ENCODE measurements at regions not wholly inside any gene's neighbourhood (a gene's known extent, or its start where the extent isn't known, plus 50 kb on each side); places are given as distances from the start of the nearest gene placed in this dataset.

DNA sequence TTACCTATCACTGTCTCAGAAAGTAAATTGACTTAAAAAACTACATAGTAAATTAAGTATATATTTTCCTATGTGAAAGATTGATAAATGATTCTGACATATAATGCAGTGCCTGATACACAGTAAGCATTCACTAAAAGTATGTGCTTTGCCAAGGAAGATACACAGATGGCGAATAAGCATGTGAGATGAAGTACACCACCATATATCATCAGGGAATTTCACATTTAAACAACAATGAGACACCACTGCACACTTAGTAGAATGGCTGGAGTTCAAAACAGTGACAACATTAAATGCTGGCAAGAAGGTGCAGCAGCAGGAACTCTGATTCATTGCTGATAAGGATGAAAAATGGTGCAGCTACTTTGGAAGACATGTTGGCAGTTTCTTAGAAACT lies 1118.8 kb downstream of the DTWD2 start (continued):
- TF ChIP-seq POLR2AphosphoS2 (IDR thresholded peaks at IDR 0.05; ENCODE audit: low read depth, low read length) (no peak), TARDBP (IDR thresholded peaks at IDR 0.05; ENCODE audit: borderline replicate concordance) (no peak), TCF3 (IDR thresholded peaks at IDR 0.05; ENCODE audit: borderline replicate concordance, insufficient read depth, low read depth, low read length) (no peak)

DNA sequence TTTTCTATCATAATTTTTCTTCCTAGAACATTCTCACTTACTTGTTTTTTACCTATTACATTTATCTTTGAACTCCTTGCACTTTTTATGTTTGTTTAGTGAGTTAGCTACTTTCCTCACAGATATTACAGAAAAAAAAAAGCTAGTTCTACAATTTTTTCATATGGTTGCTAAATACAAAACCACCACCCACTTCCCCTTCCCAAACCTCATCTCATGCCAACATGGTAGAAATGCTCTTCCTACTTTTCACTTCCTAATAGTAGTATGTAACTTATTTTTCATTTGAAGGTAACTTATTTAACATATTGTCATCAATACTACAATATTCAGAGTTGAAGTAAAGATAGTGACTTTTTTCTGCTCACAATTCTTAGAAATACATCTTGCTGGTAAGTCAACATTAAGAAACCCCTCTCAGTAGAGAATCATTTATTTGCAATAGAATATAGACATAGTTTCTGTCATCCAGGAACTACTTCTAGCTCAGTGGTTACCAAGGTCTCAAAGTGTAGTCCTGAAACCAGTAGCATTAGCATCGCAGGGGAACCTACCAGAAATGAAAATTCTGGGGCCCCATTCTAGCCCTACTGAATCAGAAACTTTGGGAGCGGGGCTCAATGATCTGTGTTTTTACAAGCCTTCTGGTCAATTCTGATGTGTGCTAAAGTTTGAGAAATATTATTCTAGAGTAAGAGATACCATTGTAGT lies 1124.6 kb downstream of the DTWD2 start:
- no peaks in the 10 kb centered on the region for H3K4me1 ChIP-seq (ENCODE audit: control insufficient read depth, insufficient read depth, low read length)
- no peak overlapping the region for H3K4me2 ChIP-seq (ENCODE audit: control insufficient read depth, insufficient read depth)
- intact Hi-C loops (cut with micrococcal nuclease; ENCODE audit: unreplicated experiment), result no loop called here
- FAIRE-seq (no peak), DNase-seq (ENCODE audit: low read depth, low spot score) (no peak), ATAC-seq (no peak)
- ChIA-PET SMC1A (ENCODE audit: uncharacterized antibody, unreplicated experiment) (no interaction called here), CTCF (no interaction called here), RAD21 (ENCODE audit: unreplicated experiment) (no interaction called here), POLR2A (no interaction called here)
- 32% methylated on average over 2 of the region's 2 CpGs for WGBS (ENCODE audit: insufficient coverage, insufficient replicate concordance, low lambda C conversion rate, missing lambda C conversion rate)
- H4K20me1 ChIP-seq (ENCODE audit: control insufficient read depth, insufficient read depth), result no peaks in the 10 kb centered on the region
- in situ Hi-C loops (cut with MboI), result no loop called here
- TF ChIP-seq POU2F2 (IDR thresholded peaks at IDR 0.05; ENCODE audit: borderline replicate concordance, low read depth, low read length) (no peak), KAT2A (conservative IDR thresholded peaks at IDR 0.05; ENCODE audit: control insufficient read depth, low read depth, low read length) (no peak), BHLHE40 (IDR thresholded peaks at IDR 0.05; ENCODE audit: borderline replicate concordance in 1 of 2, low read depth in 2 of 2, low read length in 1 of 2) (no peak), MYB (IDR thresholded peaks at IDR 0.05; ENCODE audit: borderline replicate concordance, low read depth, low read length) (no peak), NFYA (IDR thresholded peaks at IDR 0.05; ENCODE audit: borderline replicate concordance, low read depth, low read length) (no peak), CBFB (IDR thresholded peaks at IDR 0.05; ENCODE audit: low read depth) (no peak), IKZF2 (IDR thresholded peaks at IDR 0.05) (no peak), ETV6 (conservative IDR thresholded peaks at IDR 0.05 in 1 of 2, IDR thresholded peaks at IDR 0.05 in 1 of 2; ENCODE audit: borderline replicate concordance in 1 of 2, low read depth in 1 of 2) (no peak), POLR2A (IDR thresholded peaks at IDR 0.05; ENCODE audit: low read depth, low read length) (no peak)
- TF ChIP-seq, protein P1, sequence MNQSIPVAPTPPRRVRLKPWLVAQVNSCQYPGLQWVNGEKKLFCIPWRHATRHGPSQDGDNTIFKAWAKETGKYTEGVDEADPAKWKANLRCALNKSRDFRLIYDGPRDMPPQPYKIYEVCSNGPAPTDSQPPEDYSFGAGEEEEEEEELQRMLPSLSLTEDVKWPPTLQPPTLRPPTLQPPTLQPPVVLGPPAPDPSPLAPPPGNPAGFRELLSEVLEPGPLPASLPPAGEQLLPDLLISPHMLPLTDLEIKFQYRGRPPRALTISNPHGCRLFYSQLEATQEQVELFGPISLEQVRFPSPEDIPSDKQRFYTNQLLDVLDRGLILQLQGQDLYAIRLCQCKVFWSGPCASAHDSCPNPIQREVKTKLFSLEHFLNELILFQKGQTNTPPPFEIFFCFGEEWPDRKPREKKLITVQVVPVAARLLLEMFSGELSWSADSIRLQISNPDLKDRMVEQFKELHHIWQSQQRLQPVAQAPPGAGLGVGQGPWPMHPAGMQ (IDR thresholded peaks at IDR 0.05; ENCODE audit: borderline replicate concordance), result no peak
- no peaks in the 10 kb centered on the region for H3K9me3 ChIP-seq (replicated peaks; ENCODE audit: control insufficient read depth, insufficient read depth, low read length)
- H3K27me3 ChIP-seq (replicated peaks in 1 of 2; ENCODE audit: control insufficient read depth in 2 of 2, insufficient read depth in 2 of 2, low read length in 1 of 2), result no peaks in the 10 kb centered on the region
- no peak overlapping the region for H2AFZ ChIP-seq (ENCODE audit: control insufficient read depth, low read depth, low read length)
- H3K4me3 ChIP-seq, result no peak overlapping the region
- no peaks in the 10 kb centered on the region for H3K36me3 ChIP-seq (ENCODE audit: control insufficient read depth in 2 of 2, insufficient read depth in 2 of 2, low read length in 1 of 2)
- H3K79me2 ChIP-seq (ENCODE audit: control insufficient read depth, insufficient read depth, low read length), result no peaks in the 10 kb centered on the region
- BruUV-seq (replicated peaks), result no TSS peak
- H3K27ac ChIP-seq (ENCODE audit: control insufficient read depth, insufficient read depth), result no peak overlapping the region
- no peak overlapping the region for H3K9ac ChIP-seq (ENCODE audit: control insufficient read depth, insufficient read depth, low read length)

Measured in GM12878 (cell line).